ENCODE measurements at regions not wholly inside any gene's neighbourhood (a gene's known extent, or its start where the extent isn't known, plus 50 kb on each side); places are given as distances from the start of the nearest gene placed in this dataset.

GRCh38 chr6:139834232-139834631 lies 459.8 kb upstream of the CITED2 start:
- Histone ChIP-seq H4K20me1 (ENCODE audit: insufficient read depth) (no peaks in the 10 kb centered on the region), H3K4me1 (ENCODE audit: insufficient read depth) (peaks cover 1% of the 10 kb centered on the region), H3K27me3 (replicated peaks; ENCODE audit: insufficient read depth) (no peaks in the 10 kb centered on the region), H3K36me3 (ENCODE audit: low read depth) (no peaks in the 10 kb centered on the region), H3K79me2 (ENCODE audit: insufficient read depth) (no peaks in the 10 kb centered on the region), H3K9ac (no peak overlapping the region), H3K9me2 (ENCODE audit: insufficient read depth) (no peaks in the 10 kb centered on the region), H3K4me3 (no peak overlapping the region), H3F3A (ENCODE audit: insufficient read depth) (no peaks in the 10 kb centered on the region), H3K9me3 (ENCODE audit: low read depth) (no peaks in the 10 kb centered on the region), H2AFZ (peak overlapping the region; percentile 32; the same call in 1 of the 2 replicates), H3K27ac (no peak overlapping the region), H3K4me2 (ENCODE audit: unreplicated experiment) (no peak overlapping the region)
- in situ Hi-C loops (cut with MboI), result no loop called here
- no peak for DNase-seq
- TF ChIP-seq EZH2 (IDR thresholded peaks at IDR 0.05; ENCODE audit: insufficient read depth, poor library complexity, severe bottlenecking), result no peak
- TF ChIP-seq EZH2phosphoT487 (IDR thresholded peaks at IDR 0.05; ENCODE audit: insufficient read depth, low read depth), result no peak
- 23 to 31% methylated on average over 5 of the region's 5 CpGs for WGBS, 2 experiments (ENCODE audit: low coverage in 1 of 2, low lambda C conversion rate in 2 of 2, missing lambda C conversion rate in 2 of 2)

DNA sequence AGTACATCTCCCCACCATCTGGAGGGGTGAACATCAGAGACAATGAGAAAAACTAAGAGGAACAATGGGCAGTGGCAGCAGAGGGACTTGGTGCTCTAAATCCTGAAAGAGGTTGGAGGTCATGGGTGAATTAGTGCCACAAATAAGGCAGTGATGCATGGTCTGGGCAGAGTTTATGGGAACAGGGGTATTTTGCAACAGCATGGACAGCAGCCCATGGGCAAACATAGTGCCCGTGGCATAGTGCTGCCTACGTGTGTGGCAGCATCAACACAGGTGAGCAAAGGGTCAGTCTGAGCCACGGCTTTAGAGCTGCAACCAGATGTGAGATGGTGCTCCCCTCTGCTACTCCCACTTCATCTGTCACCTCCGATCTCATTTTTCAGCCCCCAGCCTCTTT lies 459.1 kb upstream of the CITED2 start:
- no peak overlapping the region for H3K9ac ChIP-seq
- H3F3A ChIP-seq (ENCODE audit: insufficient read depth), result no peaks in the 10 kb centered on the region
- H3K36me3 ChIP-seq (ENCODE audit: low read depth), result no peaks in the 10 kb centered on the region
- no peak overlapping the region for H3K4me2 ChIP-seq (ENCODE audit: unreplicated experiment)
- H3K9me3 ChIP-seq (ENCODE audit: low read depth), result no peaks in the 10 kb centered on the region
- no peaks in the 10 kb centered on the region for H3K79me2 ChIP-seq (ENCODE audit: insufficient read depth)
- in situ Hi-C loops (cut with MboI), result no loop called here
- no peaks in the 10 kb centered on the region for H4K20me1 ChIP-seq (ENCODE audit: insufficient read depth)
- WGBS, 2 experiments (ENCODE audit: low coverage in 1 of 2, low lambda C conversion rate in 2 of 2, missing lambda C conversion rate in 2 of 2), result 88 to 90% methylated on average over 4 of the region's 4 CpGs
- no peaks in the 10 kb centered on the region for H3K4me1 ChIP-seq (ENCODE audit: insufficient read depth)
- H3K27ac ChIP-seq, result no peak overlapping the region
- no peak overlapping the region for H3K4me3 ChIP-seq
- no peaks in the 10 kb centered on the region for H3K27me3 ChIP-seq (replicated peaks; ENCODE audit: insufficient read depth)
- TF ChIP-seq EZH2 (IDR thresholded peaks at IDR 0.05; ENCODE audit: insufficient read depth, poor library complexity, severe bottlenecking) (no peak), EZH2phosphoT487 (IDR thresholded peaks at IDR 0.05; ENCODE audit: insufficient read depth, low read depth) (no peak)
- H3K9me2 ChIP-seq (ENCODE audit: insufficient read depth), result no peaks in the 10 kb centered on the region
- no peak overlapping the region for H2AFZ ChIP-seq
- DNase-seq, result no peak

- Histone ChIP-seq H3K9ac (no peak overlapping the region), H3K9me2 (ENCODE audit: insufficient read depth) (no peaks in the 10 kb centered on the region), H3K4me3 (no peak overlapping the region), H3K27me3 (replicated peaks; ENCODE audit: insufficient read depth) (no peaks in the 10 kb centered on the region), H3F3A (ENCODE audit: insufficient read depth) (no peaks in the 10 kb centered on the region), H3K9me3 (ENCODE audit: low read depth) (no peaks in the 10 kb centered on the region), H3K79me2 (ENCODE audit: insufficient read depth) (no peaks in the 10 kb centered on the region), H3K27ac (no peak overlapping the region), H2AFZ (no peak overlapping the region), H4K20me1 (ENCODE audit: insufficient read depth) (no peaks in the 10 kb centered on the region), H3K4me2 (ENCODE audit: unreplicated experiment) (no peak overlapping the region), H3K36me3 (ENCODE audit: low read depth) (no peaks in the 10 kb centered on the region), H3K4me1 (ENCODE audit: insufficient read depth) (no peaks in the 10 kb centered on the region)
- in situ Hi-C loops (cut with MboI), result no loop called here
- 88 to 90% methylated on average over 15 of the region's 15 CpGs for WGBS, 2 experiments (ENCODE audit: low coverage in 1 of 2, low lambda C conversion rate in 2 of 2, missing lambda C conversion rate in 2 of 2)
- TF ChIP-seq EZH2 (IDR thresholded peaks at IDR 0.05; ENCODE audit: insufficient read depth, poor library complexity, severe bottlenecking) (no peak), EZH2phosphoT487 (IDR thresholded peaks at IDR 0.05; ENCODE audit: insufficient read depth, low read depth) (no peak)
- no peak for DNase-seq
Measured at GRCh38 chr6:139832493-139833305, 458.3 kb upstream of the CITED2 start.

- WGBS, 2 experiments (ENCODE audit: low coverage in 1 of 2, low lambda C conversion rate in 2 of 2, missing lambda C conversion rate in 2 of 2), result 62 to 68% methylated on average over 4 of the region's 4 CpGs
Measured at GRCh38 chr6:139829576-139829975, 455.1 kb upstream of the CITED2 start.

More at GRCh38 chr6:139829576-139829975, 455.1 kb upstream of the CITED2 start:
- in situ Hi-C loops (cut with MboI), result no loop called here
- no peak for DNase-seq
- Histone ChIP-seq H3K4me1 (ENCODE audit: insufficient read depth) (no peaks in the 10 kb centered on the region), H3K9ac (no peak overlapping the region), H4K20me1 (ENCODE audit: insufficient read depth) (no peaks in the 10 kb centered on the region), H3K4me2 (ENCODE audit: unreplicated experiment) (no peak overlapping the region), H3K9me3 (ENCODE audit: low read depth) (no peaks in the 10 kb centered on the region), H3F3A (ENCODE audit: insufficient read depth) (no peaks in the 10 kb centered on the region), H3K36me3 (ENCODE audit: low read depth) (no peaks in the 10 kb centered on the region), H3K79me2 (ENCODE audit: insufficient read depth) (no peaks in the 10 kb centered on the region), H3K4me3 (no peak overlapping the region), H2AFZ (no peak overlapping the region), H3K27me3 (replicated peaks; ENCODE audit: insufficient read depth) (no peaks in the 10 kb centered on the region), H3K27ac (no peak overlapping the region), H3K9me2 (ENCODE audit: insufficient read depth) (no peaks in the 10 kb centered on the region)
- no peak for TF ChIP-seq EZH2phosphoT487 (IDR thresholded peaks at IDR 0.05; ENCODE audit: insufficient read depth, low read depth)
- TF ChIP-seq EZH2 (IDR thresholded peaks at IDR 0.05; ENCODE audit: insufficient read depth, poor library complexity, severe bottlenecking), result no peak

All from GM23248 (cell line).